T-helper 1 cell (primary cell): ENCODE measurements at regions not wholly inside any gene's neighbourhood (a gene's known extent, or its start where the extent isn't known, plus 50 kb on each side); places are given as distances from the start of the nearest gene placed in this dataset.
A peak's percentile ranks its signal among the peaks of the same experiment; 100 is the strongest.
"Not testable (repeated sequence)": the region's sequence is repeated elsewhere in the genome, so short reads cannot be mapped to it uniquely, and the experiment has no call there.

ENCODE experiments used
- DNase-seq, 5 donors: peaks; one replicate each; pipeline ENCODE4 v3.0.0-alpha.2; 2012 to 2020

DNA sequence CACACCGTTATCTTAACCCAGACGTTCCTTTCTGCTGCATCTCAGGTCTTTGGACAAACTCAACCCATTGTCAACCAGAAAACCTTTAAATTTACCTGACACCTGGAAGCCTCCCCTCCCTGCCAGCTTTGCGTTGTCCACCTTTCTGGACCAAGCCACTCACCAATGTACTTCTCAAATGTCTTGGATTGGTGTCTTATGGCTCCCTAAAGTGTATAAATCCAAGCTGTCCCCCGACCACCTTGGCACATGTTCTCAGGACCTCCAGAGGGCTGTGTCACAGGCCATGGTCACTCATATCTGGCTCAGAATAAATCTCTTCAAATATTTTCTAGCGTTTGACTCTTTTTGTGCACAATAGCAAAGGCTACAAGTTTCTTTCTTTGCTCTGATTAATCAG, 250.0 kb downstream of the DLL1 start:
- no peak for DNase-seq

DNA sequence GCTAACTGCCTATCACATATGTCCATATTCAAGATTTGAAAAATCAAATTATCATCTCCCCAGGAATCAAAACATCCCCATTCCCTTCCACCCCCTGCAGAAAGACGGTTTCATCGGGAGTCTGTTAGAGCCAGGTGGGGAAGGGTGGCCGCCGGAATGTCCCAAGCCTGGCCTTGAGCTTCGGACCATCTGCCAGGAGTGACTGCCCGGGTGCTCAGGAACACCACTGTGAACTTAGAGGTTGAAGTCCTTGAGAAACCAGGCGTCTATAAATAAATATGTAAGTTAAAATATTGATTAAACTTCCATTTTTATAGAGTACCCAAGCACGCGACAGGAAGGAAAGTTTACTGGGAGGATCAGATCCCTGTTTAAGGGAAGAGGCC, 250.8 kb downstream of the DLL1 start:
- DNase-seq: no peak

DNA sequence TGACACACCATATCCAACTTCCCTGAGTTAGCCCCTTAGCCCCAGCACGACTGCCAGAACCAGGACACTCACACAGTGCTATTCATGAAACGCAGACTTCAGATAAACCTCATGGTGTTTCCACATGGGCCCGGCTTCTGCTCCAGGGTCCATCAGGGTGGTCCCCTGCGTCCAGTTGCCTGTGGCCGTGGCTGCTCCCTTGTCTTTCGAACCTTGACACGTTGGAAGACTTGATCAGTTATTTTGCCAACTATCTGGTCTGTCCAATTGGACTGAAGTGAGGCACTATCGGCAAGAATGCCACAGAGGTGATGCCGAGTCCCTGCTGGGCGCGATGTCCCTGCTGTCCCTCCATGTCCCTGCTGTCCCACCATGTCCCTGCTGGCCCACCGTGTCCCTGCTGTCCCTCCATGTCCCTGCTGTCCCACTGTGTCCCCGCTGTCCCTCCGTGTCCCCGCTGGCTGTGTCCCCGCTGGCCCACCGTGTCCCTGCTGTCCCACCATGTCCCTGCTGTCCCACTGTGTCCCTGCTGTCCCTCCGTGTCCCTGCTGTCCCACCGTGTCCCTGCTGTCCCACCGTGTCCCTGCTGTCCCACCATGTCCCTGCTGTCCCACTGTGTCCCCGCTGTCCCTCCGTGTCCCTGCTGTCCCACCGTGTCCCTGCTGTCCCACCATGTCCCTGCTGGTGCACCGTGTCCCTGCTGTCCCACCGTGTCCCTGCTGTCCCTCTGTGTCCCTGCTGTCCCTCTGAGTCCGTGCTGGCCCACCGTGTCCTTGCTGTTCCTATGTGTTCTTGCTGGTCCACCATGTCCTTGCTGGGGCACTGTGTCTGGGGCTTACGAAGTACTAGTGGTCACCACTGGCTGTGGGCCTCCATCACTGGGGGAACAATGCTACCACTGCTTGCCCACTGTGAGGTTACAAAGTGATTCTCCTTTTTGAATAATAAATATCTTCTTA, 251.4 kb downstream of the DLL1 start:
- DNase-seq: no peak

DNA sequence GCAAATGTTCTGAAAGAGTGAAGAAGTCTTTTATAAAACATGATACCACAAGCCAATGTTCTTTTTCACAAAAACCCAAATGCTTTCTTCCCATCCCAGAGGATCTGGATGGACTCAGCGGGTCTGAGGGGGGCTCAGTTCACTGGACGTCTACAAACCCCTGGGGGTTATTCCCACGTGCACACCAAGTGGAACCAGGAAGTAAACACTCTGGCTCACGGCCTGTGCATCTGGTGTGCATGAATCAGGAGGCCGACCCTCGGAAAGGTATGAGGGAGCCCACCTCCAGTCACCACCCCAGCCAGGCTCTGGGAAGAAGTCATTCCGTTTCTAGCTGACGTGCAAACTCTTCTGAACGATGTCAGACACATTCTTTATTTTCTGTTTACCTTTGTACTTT, 252.2 kb downstream of the DLL1 start:
- DNase-seq: peak in 1 of 5 donors; percentile 2

DNA sequence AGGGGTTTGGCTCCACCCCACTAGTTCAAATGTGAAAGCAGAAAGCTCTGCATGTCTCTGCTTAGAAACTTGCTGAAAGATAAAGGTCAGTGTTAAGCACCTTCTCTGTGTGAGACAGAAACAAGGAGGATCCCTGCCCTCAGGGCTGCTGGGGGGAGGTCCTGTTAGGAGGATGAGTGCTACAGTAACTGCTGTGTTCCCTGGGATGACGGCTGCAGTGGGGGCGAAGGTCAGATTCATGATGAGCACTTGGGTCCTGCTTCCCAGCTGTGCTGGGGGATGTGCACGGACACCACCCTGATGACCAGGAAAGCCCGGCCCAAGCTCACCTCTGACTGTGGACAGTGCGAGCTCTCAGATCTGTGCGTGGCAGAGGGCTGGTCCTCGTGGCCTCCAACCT, 252.6 kb downstream of the DLL1 start:
- no peak for DNase-seq

DNA sequence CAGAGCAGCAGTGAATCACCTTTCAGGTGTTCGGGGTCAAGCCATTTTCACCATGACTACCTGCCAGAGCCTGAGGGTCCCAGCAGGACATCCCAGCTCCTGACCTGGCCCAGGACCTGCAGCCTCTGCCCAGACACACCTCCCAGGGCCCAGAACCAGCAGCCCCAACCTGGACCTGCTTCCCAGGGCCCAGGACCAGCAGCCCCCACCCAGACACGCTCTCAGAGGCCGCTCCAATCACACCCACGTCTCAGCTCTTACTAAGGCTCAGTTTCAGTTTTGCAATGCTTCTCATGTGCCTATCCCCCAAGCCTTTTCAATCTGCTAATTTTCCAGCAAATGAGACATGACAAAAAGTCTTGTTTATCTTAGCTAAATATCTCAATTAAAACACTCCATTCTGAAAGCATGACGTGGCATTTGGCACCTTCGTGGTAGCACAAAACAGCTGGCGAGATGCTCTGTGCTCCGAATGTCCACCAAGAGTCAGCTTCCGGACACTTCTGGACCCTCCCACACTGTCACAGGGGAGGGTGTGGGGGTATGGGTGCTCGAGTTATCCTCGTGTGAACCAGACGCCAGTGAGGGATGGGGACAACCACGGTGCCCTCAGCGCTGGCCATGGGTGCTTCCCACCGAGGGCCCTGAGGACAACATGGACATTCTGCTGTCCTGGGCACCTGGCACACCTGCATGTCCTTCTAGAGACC, 253.2 kb downstream of the DLL1 start:
- no peak for DNase-seq

DNA sequence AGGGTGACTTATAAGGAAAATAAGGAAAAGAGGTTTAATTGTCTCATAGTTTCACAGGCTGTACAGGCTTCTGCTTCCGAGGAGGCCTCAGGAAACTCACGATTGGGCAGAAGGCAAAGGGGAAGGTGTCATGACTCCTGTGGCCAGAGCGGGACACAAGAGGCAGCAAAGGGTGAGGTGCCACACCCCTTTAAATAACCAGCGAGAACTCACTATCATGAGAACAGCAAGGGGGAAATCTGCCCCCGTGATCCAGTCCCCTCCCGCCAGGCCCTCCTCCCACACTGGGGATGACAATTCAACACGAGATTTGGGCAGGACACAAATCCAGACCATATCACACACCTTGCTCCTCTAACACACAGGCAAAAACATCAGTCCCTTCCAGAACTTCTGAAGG, 254.0 kb downstream of the DLL1 start:
- no peak for DNase-seq

DNA sequence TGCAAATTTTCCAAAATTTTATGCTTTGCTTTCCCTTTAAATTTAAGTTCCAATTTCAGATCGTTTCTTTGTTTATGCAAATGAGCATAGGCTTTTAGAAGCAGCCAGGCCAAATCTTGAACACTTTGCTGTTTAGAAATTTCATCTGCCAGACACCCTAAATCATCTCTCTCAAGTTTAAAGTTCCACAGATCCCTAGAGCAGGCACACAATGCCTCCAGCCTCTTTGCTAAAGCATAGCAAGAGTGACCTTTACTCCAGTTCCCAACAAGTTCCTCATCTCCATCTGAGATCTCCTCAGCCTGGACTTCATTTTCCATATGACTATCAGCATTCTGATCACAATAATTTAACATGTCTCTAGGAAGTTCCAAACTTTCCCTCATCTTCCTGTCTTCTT, 254.5 kb downstream of the DLL1 start:
- not testable (repeated sequence) for DNase-seq

DNA sequence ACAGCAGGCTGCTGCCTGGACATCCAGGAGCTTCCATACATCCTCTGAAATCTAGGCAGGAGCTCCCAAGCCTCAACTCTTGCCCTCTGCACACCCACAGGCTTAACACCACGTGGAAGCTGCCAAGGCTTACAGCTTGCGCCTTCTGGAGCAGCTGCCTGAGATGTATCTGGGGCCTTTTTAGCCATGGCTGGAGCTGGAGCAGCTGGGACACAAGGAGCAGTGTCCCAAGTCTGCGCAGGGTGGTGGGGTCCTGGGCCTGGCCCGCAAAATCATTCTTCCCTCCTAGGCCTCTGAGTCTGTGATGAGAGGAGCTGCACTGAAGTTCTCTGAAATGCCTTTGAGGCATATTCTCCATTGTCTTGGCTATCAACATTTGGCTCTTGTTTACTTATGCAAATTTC, 255.0 kb downstream of the DLL1 start:
- no peak for DNase-seq

DNA sequence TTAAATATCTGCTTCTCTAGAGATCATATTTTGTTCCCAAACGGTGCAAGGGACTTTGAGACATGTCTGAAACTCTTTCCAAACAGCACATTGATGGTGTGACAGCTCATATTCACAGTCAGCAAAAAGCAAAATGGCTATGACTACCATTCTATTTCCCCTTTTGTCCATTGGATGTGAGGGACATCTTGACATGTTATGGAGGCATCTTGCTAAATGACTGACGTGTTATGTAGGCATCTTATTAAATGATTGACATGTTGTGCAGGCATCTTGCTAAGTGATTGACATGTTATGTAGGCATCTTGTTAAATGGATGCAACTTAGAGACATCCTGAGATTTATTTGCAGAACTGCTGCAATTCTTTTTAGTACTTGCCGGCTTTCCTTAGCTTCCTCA, 255.8 kb downstream of the DLL1 start:
- no peak for DNase-seq

DNA sequence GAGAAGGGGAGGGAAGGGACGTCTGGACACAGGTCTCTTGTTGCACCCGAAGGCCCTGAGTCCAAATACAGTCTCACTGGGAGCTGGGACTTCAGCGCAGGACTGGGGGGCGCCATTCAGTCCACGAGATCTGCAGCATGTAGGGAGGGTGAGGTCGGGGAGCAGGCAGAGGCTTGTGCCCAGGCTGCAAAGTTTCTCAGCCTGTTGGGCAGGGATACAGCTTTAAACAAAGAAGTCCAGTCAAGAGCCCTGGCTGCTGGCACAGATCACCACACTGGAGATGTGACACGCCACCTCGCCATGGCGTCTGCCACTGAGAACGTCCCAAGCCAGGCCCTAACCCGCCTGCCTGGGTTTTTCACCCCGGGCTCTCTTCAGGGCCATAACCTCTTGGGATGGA, 256.6 kb downstream of the DLL1 start:
- DNase-seq: no peak

DNA sequence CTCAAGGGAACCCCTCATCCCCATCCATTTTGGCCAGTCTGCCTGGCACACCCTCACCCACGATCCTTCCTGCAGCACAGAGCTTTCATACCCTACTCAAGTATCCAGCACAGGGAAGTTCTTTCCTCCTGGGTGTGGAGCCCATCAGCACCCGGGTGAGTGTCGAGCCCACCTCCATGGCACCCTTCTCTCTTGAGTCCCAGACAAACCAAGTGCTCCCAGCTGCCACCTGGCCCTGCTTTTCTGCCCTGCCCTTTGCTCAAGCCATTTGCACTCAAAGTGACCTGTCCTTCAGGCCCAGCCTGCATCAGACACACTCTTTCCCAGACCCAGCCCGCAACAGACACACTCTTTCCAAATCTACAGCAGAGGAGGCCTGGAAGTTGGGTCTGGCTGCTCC, 257.2 kb downstream of the DLL1 start:
- no peak for DNase-seq

DNA sequence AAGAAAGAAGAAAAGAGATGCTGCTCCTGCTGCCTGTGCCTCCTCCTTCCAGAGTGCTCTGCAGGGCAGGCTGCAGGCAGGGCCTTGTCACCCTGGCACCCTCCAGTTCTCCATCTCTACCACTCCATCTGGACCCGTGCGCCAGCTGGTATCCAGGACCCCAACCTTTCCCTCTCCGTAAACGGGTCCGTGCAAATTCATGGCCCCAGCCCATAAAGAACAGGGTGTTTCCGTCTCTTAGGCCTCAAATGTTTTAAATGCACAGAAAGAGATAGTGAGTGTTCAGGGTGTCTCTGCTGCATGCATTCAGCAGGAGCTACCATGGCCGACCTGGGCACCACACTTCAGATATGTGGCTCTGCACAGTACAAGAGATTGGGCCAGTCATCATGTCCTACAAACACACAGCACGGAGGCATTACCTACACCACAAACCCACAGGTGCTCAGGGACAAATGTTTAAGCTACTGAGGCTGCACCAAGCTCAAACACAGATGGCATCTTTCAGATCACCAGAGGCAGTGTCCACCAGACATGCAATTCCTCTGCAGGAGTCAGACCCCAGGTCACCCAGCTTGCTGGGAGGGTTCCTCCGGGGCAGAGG, 258.1 kb downstream of the DLL1 start:
- DNase-seq: no peak

DNA sequence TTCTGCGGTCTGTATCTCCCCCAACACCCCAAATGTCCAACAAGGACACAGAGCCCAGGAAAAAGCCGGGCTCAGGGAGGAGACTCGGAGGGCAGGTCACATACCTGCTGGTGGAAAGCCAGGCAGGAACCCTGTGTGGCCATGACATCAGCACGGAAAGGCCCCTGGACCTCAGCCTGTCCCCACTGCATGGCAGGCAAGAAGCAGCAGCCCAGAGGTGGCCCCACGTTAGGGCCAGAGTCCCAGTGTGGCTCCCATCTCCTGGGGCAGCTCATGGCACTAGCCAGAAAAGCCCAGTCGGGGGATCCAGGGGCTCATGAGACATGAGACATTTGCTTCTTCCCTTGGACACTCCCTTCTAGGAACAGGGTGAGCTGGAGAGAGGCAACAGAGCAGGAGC, 258.7 kb downstream of the DLL1 start:
- no peak for DNase-seq

DNA sequence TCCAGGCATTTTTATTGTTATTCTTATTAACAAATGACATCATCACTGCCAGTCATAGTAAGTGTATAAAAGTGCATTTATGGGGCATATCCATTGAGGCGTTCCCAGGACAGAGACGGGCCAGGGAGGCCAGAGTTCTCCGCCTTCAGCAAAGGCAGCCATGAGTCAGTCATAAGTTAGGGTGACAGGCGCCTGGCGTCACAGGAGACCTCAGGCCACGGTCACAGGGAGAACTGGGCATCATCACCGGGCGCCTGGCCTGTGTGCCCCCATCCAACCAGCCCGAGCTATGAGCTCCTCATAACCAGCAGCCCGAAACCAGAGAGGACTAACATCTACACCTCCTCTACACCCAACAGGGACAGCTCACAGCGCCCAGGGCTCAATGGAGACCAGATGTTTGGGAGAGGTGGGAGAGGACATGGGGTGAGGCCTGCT, 259.2 kb downstream of the DLL1 start:
- no peak for DNase-seq

DNA sequence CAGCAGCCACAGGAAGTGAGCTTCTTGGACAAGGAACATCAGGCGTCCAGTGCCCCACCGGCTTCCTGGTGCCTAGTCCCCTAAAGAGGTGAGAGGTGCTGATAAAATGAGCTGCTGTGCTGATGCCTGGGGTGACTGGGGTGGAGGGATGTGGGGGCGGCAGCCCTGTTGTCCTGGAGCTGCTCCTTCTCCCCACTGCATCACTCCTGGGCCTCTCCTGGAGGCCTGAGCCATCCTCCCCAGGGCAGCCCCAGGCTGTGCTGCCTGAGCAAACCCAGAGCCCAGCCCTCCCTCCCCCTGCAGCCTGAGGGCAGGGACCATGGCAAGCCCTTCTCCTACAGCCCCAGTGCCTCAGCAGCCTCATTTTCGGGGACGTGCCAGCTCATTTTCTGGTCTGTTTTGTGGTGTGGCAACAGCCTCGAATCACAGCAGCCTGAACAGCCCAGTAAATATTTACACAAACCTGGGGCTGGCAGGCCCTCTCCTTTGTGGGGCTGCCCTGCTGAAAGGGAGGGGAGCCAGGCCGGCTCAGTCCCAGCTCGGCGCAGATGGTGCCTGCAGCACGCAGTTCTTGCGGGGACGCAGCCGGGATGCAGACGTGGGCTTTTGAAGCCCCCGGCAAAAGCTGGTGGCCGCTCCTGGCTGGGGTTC, 259.9 kb downstream of the DLL1 start:
- no peak for DNase-seq

DNA sequence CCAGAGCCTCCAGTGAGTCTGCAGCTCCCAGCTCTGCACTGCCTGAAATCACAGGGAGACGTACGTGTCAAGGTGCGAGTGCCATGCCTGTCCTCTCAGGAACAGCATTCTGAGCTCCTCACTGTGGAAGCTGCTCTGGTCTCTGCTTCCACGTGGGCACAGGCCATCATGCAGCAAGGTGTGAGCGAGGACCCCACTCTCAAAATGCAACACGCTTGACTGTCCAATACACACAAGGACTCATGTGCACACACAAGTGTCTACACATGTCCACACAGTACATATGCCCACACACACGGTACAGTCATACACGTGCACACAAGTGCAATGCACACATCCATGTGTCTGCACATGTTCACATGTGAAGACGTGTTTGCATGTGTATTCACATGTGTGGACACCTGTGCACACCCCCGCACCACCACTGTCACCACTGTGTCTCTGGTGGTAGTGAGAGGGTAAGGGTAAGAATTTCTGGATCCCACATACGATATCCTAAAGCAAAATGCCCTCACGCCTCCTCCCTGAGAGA, 260.5 kb downstream of the DLL1 start:
- no peak for DNase-seq

DNA sequence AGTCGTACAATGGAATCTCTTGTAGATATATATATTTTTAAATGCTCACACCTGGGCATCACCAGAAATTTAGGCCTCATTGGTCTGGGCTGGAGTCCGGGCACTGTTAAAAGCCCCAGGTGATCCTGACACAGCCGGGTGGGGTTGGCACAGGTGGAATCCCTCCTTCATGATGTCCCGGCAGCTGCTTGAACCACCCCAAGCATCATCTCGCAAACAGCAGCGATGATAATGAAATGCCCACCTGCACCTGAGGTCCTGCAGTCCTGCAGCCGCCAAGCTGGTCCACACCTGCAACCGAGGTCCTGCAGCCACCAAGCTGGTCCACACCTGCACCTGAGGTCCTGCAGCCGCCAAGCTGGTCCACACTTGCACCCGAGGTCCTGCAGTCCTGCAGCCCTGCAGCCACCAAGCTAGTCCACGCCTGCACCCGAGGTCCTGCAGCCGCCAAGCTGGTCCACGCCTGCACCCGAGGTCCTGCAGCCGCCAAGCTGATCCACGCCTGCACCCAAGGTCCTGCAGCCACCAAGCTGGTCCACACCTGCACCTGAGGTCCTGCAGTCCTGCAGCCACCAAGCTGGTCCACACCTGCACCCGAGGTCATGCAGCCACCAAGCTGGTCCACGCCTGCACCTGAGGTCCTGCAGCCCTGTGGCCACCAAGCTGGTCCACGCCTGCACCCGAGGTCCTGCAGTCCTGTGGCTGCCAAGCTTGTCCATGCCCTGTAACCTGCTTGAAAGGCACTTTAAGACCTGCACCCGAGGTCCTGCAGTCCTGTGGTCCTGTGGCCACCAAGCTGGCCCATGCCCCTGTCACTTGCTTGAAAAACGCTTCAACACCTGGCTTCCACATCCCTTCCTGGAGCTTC, 261.2 kb downstream of the DLL1 start:
- DNase-seq: no peak

DNA sequence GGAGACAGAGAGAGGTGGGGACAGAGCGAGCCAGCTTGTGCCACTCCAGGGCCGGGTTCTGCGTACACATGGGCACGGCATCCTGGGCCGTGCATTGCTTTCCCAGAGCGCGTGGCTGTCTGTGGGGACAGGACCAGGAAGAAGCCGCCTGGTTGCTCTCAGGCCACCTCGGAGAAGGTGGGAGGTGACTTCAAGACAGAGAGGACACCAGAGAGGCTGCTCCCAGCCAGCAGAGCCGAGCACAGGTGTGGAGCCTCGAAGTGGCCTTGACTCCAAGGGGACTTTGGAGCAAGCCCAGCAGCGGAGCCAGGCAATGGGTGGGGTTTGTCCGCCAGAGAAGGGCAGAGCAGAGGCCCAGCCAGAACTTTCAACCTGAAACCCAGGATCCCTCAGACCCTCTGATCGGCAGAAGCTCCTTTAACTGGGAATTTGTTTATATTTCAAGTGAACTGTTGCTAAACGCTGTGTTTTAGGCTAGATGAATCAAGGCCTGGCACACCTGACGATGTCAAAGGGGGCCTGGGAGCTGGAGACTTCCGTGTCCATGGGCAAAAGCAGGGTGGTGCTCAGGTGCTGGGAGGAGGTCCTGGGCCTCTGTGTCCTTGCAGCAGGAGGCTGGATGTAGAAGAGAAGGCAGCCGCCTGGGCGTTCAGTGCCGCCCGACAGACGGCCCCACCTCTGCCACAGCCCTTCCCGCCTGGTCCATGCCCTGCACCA, 262.1 kb downstream of the DLL1 start:
- no peak for DNase-seq

DNA sequence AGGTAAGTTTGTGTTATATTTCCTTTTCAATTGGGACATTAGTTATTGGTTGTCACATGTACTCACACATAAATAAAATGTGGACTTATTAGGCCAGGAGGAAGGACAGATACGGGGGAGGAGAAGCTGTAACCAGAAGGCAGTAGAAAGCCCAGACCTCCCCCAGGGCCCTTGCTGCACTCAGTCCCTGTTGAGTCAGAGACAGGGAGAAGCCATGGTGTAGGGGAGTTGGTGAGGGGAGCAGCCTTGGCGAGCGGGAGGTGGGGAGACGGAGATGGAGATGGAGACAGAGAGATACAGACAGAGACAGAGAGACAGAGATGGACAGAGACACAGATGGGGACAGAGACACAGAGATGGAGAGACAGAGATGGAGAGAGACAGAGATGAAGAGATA, 263.2 kb downstream of the DLL1 start:
- no peak for DNase-seq
